ENCODE measurements at regions not wholly inside any gene's neighbourhood (a gene's known extent, or its start where the extent isn't known, plus 50 kb on each side); places are given as distances from the start of the nearest gene placed in this dataset.

GRCh38 chr14:48771717-48772116 lies 814.5 kb downstream of the RPS29 start:
- TF ChIP-seq EZH2phosphoT487 (IDR thresholded peaks at IDR 0.05; ENCODE audit: borderline replicate concordance, low read length) (no peak), EZH2 (IDR thresholded peaks at IDR 0.05; ENCODE audit: low read length, unreplicated experiment) (no peak)
